Ishikawa (cell line): ENCODE measurements at regions not wholly inside any gene's neighbourhood (a gene's known extent, or its start where the extent isn't known, plus 50 kb on each side); places are given as distances from the start of the nearest gene placed in this dataset.

Experiments used
- CEBPB ChIP-seq: IDR thresholded peaks from 2 replicates; pipeline ENCODE4 v1.6.1; 2012
- CREB1 ChIP-seq: IDR thresholded peaks from 2 replicates; pipeline ENCODE4 v1.6.1; 2012; ENCODE audit warnings: low read depth
- EP300 ChIP-seq: IDR thresholded peaks from 2 replicates; pipeline ENCODE4 v1.6.1; 2012; ENCODE audit warnings: borderline replicate concordance
- NFIC ChIP-seq: IDR thresholded peaks from 2 replicates; pipeline ENCODE4 v1.6.1; 2012
- RAD21 ChIP-seq: IDR thresholded peaks from 2 replicates; pipeline ENCODE4 v1.6.1; 2012; ENCODE audit warnings: low read depth
- TAF1 ChIP-seq: IDR thresholded peaks from 2 replicates; pipeline ENCODE4 v1.6.1; 2012; ENCODE audit warnings: low read depth, mild to moderate bottlenecking
- TCF12 ChIP-seq: IDR thresholded peaks from 2 replicates; pipeline ENCODE4 v1.6.1; 2012; ENCODE audit warnings: low read depth
- TEAD4 ChIP-seq: IDR thresholded peaks from 2 replicates; pipeline ENCODE4 v1.6.1; 2012
- YY1 ChIP-seq: IDR thresholded peaks from 2 replicates; pipeline ENCODE4 v1.6.1; 2012; ENCODE audit warnings: low read depth
- ZBTB7A ChIP-seq: IDR thresholded peaks from 2 replicates; pipeline ENCODE4 v1.6.1; 2012; ENCODE audit warnings: low read depth
- TF ChIP-seq, protein P1 (sequence below): IDR thresholded peaks from 2 replicates; pipeline ENCODE4 v1.6.1; 2012
- TF ChIP-seq, protein P2 (sequence below): IDR thresholded peaks from 2 replicates; pipeline ENCODE4 v1.6.1; 2012; ENCODE audit warnings: low read depth, mild to moderate bottlenecking
- TF ChIP-seq, protein P3 (sequence below): IDR thresholded peaks from 2 replicates; pipeline ENCODE4 v1.6.1; 2012

DNA sequence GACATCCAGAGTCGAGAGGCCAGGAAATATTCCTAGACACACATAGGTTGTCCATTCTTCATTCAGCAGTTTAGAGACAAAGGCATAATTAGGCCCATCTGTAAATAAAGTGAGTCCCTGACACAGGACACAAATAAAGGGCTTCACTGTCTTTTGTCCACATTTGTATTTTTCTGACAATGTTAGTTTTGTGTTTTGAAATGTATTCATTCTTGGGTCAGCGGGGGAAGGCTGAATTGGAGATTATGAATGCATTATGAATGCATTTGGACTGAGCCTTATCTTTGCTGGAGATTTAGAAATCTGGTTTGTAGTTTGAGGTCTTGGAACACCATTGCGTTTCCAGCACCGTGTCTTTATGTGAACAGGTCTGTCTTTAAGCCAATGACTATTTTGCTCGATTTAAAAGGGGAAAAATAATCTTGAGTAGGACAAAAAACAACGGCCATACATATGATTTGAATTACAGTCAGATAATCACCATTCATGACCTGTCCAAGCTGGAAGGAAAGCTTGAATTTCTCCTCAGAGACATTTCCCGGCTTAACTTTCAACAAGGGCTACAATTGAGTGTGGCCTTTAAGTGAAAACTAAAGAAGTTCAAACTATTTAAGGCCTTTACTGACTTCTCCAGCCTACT is 334.8 kb downstream of the WDR11 start:
- no peak for TF ChIP-seq CREB1
- TF ChIP-seq, protein P1, sequence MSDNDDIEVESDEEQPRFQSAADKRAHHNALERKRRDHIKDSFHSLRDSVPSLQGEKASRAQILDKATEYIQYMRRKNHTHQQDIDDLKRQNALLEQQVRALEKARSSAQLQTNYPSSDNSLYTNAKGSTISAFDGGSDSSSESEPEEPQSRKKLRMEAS = no peak
- TF ChIP-seq, protein P2, sequence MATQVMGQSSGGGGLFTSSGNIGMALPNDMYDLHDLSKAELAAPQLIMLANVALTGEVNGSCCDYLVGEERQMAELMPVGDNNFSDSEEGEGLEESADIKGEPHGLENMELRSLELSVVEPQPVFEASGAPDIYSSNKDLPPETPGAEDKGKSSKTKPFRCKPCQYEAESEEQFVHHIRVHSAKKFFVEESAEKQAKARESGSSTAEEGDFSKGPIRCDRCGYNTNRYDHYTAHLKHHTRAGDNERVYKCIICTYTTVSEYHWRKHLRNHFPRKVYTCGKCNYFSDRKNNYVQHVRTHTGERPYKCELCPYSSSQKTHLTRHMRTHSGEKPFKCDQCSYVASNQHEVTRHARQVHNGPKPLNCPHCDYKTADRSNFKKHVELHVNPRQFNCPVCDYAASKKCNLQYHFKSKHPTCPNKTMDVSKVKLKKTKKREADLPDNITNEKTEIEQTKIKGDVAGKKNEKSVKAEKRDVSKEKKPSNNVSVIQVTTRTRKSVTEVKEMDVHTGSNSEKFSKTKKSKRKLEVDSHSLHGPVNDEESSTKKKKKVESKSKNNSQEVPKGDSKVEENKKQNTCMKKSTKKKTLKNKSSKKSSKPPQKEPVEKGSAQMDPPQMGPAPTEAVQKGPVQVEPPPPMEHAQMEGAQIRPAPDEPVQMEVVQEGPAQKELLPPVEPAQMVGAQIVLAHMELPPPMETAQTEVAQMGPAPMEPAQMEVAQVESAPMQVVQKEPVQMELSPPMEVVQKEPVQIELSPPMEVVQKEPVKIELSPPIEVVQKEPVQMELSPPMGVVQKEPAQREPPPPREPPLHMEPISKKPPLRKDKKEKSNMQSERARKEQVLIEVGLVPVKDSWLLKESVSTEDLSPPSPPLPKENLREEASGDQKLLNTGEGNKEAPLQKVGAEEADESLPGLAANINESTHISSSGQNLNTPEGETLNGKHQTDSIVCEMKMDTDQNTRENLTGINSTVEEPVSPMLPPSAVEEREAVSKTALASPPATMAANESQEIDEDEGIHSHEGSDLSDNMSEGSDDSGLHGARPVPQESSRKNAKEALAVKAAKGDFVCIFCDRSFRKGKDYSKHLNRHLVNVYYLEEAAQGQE = no peak
- TF ChIP-seq TAF1 = no peak
- no peak for TF ChIP-seq EP300
- TF ChIP-seq RAD21 = no peak
- TF ChIP-seq CEBPB = no peak
- TF ChIP-seq YY1 = no peak
- no peak for TF ChIP-seq ZBTB7A
- TF ChIP-seq NFIC = no peak
- TF ChIP-seq, protein P3, sequence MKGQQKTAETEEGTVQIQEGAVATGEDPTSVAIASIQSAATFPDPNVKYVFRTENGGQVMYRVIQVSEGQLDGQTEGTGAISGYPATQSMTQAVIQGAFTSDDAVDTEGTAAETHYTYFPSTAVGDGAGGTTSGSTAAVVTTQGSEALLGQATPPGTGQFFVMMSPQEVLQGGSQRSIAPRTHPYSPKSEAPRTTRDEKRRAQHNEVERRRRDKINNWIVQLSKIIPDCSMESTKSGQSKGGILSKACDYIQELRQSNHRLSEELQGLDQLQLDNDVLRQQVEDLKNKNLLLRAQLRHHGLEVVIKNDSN = no peak
- no peak for TF ChIP-seq TEAD4
- TF ChIP-seq TCF12 = no peak
